ENCODE measurements at regions not wholly inside any gene's neighbourhood (a gene's known extent, or its start where the extent isn't known, plus 50 kb on each side); places are given as distances from the start of the nearest gene placed in this dataset.
"Not testable (repeated sequence)": the region's sequence is repeated elsewhere in the genome, so short reads cannot be mapped to it uniquely, and the experiment has no call there.

GRCh38 chr1:238429703-238430102 lies 539.0 kb upstream of the ZP4 start:
- TF ChIP-seq EZH2 (conservative IDR thresholded peaks at IDR 0.05; ENCODE audit: low read depth, low read length); FOSL1 (CRISPR knock-in tag; IDR thresholded peaks at IDR 0.05; ENCODE audit: borderline replicate concordance); BCL3 (CRISPR knock-in tag; IDR thresholded peaks at IDR 0.05); ARHGAP35 (CRISPR knock-in tag; IDR thresholded peaks at IDR 0.05; ENCODE audit: borderline replicate concordance); EP300 (IDR thresholded peaks at IDR 0.05; ENCODE audit: low read depth in 2 of 2, low read length in 2 of 2); EP300 (CRISPR knock-in tag; IDR thresholded peaks at IDR 0.05; ENCODE audit: borderline replicate concordance); HMGXB4 (CRISPR knock-in tag; IDR thresholded peaks at IDR 0.05; ENCODE audit: borderline replicate concordance in 1 of 2, low read depth in 1 of 2); SNAI1 (CRISPR knock-in tag; IDR thresholded peaks at IDR 0.05; ENCODE audit: borderline replicate concordance); CAMTA2 (CRISPR knock-in tag; IDR thresholded peaks at IDR 0.05; ENCODE audit: borderline replicate concordance); RAD21 (CRISPR knock-in tag; IDR thresholded peaks at IDR 0.05); POLR2AphosphoS5 (IDR thresholded peaks at IDR 0.05; ENCODE audit: low read depth, low read length): not testable (repeated sequence)
